ENCODE measurements at regions not wholly inside any gene's neighbourhood (a gene's known extent, or its start where the extent isn't known, plus 50 kb on each side); places are given as distances from the start of the nearest gene placed in this dataset.

GRCh38 chr10:118835682-118836326, 81.0 kb upstream of the CACUL1 start:
- DNase-seq (ENCODE audit: low read depth) = no peak

- DNase-seq (ENCODE audit: low read depth) = no peak
These were observed 83.6 kb upstream of the CACUL1 start for GRCh38 chr10:118838364-118838763.

- DNase-seq (ENCODE audit: low read depth) = no peak
These were observed 84.6 kb upstream of the CACUL1 start for GRCh38 chr10:118839348-118839747.

GRCh38 chr10:118840071-118840775, 85.5 kb upstream of the CACUL1 start:
- no peak for DNase-seq (ENCODE audit: low read depth)

GRCh38 chr10:118840776-118841468, 86.2 kb upstream of the CACUL1 start:
- DNase-seq (ENCODE audit: low read depth) = no peak

- no peak for DNase-seq (ENCODE audit: low read depth)
These were observed 87.3 kb upstream of the CACUL1 start for GRCh38 chr10:118841881-118842605.

- no peak for DNase-seq (ENCODE audit: low read depth)
These were observed 88.3 kb upstream of the CACUL1 start for GRCh38 chr10:118842843-118843624.

GRCh38 chr10:118843647-118844265, 89.0 kb upstream of the CACUL1 start:
- DNase-seq (ENCODE audit: low read depth) = no peak

GRCh38 chr10:118844731-118845521, 90.2 kb upstream of the CACUL1 start:
- DNase-seq (ENCODE audit: low read depth) = no peak

GRCh38 chr10:118845776-118846175, 91.0 kb upstream of the CACUL1 start:
- DNase-seq (ENCODE audit: low read depth) = no peak

GRCh38 chr10:118850418-118851061, 95.8 kb upstream of the CACUL1 start:
- DNase-seq (ENCODE audit: low read depth) = no peak

GRCh38 chr10:118851062-118852035, 96.6 kb upstream of the CACUL1 start:
- DNase-seq (ENCODE audit: low read depth) = no peak

- DNase-seq (ENCODE audit: low read depth) = no peak
These were observed 99.1 kb upstream of the CACUL1 start for GRCh38 chr10:118853916-118854315.

- DNase-seq (ENCODE audit: low read depth) = no peak
These were observed 101.3 kb upstream of the CACUL1 start for GRCh38 chr10:118856106-118856505.

GRCh38 chr10:118865998-118866693, 111.4 kb upstream of the CACUL1 start:
- no peak for DNase-seq (ENCODE audit: low read depth)

- DNase-seq (ENCODE audit: low read depth) = no peak
These were observed 113.0 kb upstream of the CACUL1 start for GRCh38 chr10:118867768-118868167.

GRCh38 chr10:118868589-118868988, 113.8 kb upstream of the CACUL1 start:
- DNase-seq (ENCODE audit: low read depth) = no peak
